ENCODE measurements at regions not wholly inside any gene's neighbourhood (a gene's known extent, or its start where the extent isn't known, plus 50 kb on each side); places are given as distances from the start of the nearest gene placed in this dataset.
"Not testable (repeated sequence)": the region's sequence is repeated elsewhere in the genome, so short reads cannot be mapped to it uniquely, and the experiment has no call there.

GRCh38 chr20:26216025-26216424 lies 519.4 kb upstream of the ZNF337 start:
- peak; percentile 59 for DNase-seq

- peak; percentile 39 for DNase-seq
Measured at GRCh38 chr20:26214991-26215390, 518.3 kb upstream of the ZNF337 start.

GRCh38 chr20:26209171-26209941 lies 512.7 kb upstream of the ZNF337 start:
- peak; percentile 22 for DNase-seq

GRCh38 chr20:26208296-26209091 lies 511.8 kb upstream of the ZNF337 start:
- DNase-seq: peak; percentile 13

GRCh38 chr20:26207967-26208295 lies 511.3 kb upstream of the ZNF337 start:
- DNase-seq: not testable (repeated sequence)

- DNase-seq: no peak
Measured at GRCh38 chr20:26207237-26207966, 510.7 kb upstream of the ZNF337 start.

- no peak for DNase-seq
Measured at GRCh38 chr20:26205350-26205749, 508.7 kb upstream of the ZNF337 start.

GRCh38 chr20:26201026-26201425 lies 504.4 kb upstream of the ZNF337 start:
- DNase-seq: not testable (repeated sequence)

GRCh38 chr20:26187329-26187728 lies 490.7 kb upstream of the ZNF337 start:
- not testable (repeated sequence) for DNase-seq

- not testable (repeated sequence) for DNase-seq
Measured at GRCh38 chr20:26183720-26184119, 487.1 kb upstream of the ZNF337 start.

- DNase-seq: not testable (repeated sequence)
Measured at GRCh38 chr20:26181364-26181763, 484.7 kb upstream of the ZNF337 start.

GRCh38 chr20:26171875-26172274 lies 475.2 kb upstream of the ZNF337 start:
- not testable (repeated sequence) for DNase-seq

- DNase-seq: peak; percentile 81
Measured at GRCh38 chr20:26169506-26169905, 472.9 kb upstream of the ZNF337 start.

GRCh38 chr20:26167499-26167898 lies 470.8 kb upstream of the ZNF337 start:
- DNase-seq: peak; percentile 66

GRCh38 chr20:26163890-26164289 lies 467.2 kb upstream of the ZNF337 start:
- peak; percentile 97 for DNase-seq

GRCh38 chr20:26163151-26163550 lies 466.5 kb upstream of the ZNF337 start:
- DNase-seq: not testable (repeated sequence)

- DNase-seq: peak; percentile 38
Measured at GRCh38 chr20:26161741-26162140, 465.1 kb upstream of the ZNF337 start.

GRCh38 chr20:26160916-26161315 lies 464.3 kb upstream of the ZNF337 start:
- not testable (repeated sequence) for DNase-seq

- DNase-seq: no peak
Measured at GRCh38 chr20:26154224-26154623, 457.6 kb upstream of the ZNF337 start.

GRCh38 chr20:26135325-26136110 lies 438.9 kb upstream of the ZNF337 start:
- DNase-seq: no peak

GRCh38 chr20:26134606-26135005 lies 438.0 kb upstream of the ZNF337 start:
- DNase-seq: no peak

GRCh38 chr20:26133794-26134193 lies 437.1 kb upstream of the ZNF337 start:
- DNase-seq: not testable (repeated sequence)

GRCh38 chr20:26120920-26121319 lies 424.3 kb upstream of the ZNF337 start:
- not testable (repeated sequence) for DNase-seq
